IMR-90 (cell line): ENCODE measurements at regions not wholly inside any gene's neighbourhood (a gene's known extent, or its start where the extent isn't known, plus 50 kb on each side); places are given as distances from the start of the nearest gene placed in this dataset.

Experiments used
- ATAC-seq: fragments of 200-7000 bp; cut with Tn5 transposase; 2 replicates; pipeline ENCODE4 v1.9.1; 2020; ENCODE audit warnings: low read depth, mild to moderate bottlenecking, moderate library complexity
- BruUV-seq: library from RNA; stranded (reverse); fragments of 400-500 nt; replicated peaks from 2 replicates; lab custom pipeline; 2021; lab: Mats Ljungman, UMichigan
- CTCF ChIA-PET: fragments of 300-600 bp; formaldehyde crosslinking; extraction: SDS; loops from one replicate; lab custom pipeline; 2021; ENCODE audit warnings: antibody characterized with exemption; lab: Yijun Ruan, JAX
- POLR2A ChIA-PET: fragments of 300-600 bp; sonication (Branson Sonifier 250); formaldehyde crosslinking; loops from one replicate; lab custom pipeline; 2022; ENCODE audit warnings: antibody characterized with exemption; ENCODE audit not compliant: unreplicated experiment; lab: Charles Lee
- DNase-seq: peaks from one replicate; pipeline ENCODE4 v3.0.0; 2013
- H2AFZ ChIP-seq: replicated peaks from 2 replicates; pipeline ENCODE3; 2013; ENCODE audit warnings: low read length, mild to moderate bottlenecking; ENCODE audit not compliant: poor library complexity
- H2AK5ac ChIP-seq: 2 replicates; pipeline ENCODE4 v1.6.1; 2013; ENCODE audit warnings: low read depth, low read length, inconsistent platforms
- H2AK9ac ChIP-seq: replicated peaks from 2 replicates; pipeline ENCODE3; 2013; ENCODE audit warnings: mild to moderate bottlenecking, low read depth, low read length, moderate library complexity; ENCODE audit not compliant: poor library complexity
- H2BK120ac ChIP-seq: 2 replicates; pipeline ENCODE4 v1.6.1; 2013; ENCODE audit warnings: low read depth, low read length, inconsistent platforms
- H2BK15ac ChIP-seq: 3 replicates; pipeline ENCODE4 v1.6.1; 2013; ENCODE audit warnings: low read depth, low read length, inconsistent platforms
- H2BK20ac ChIP-seq: 2 replicates; pipeline ENCODE4 v1.6.1; 2013; ENCODE audit warnings: low read depth, mild to moderate bottlenecking, inconsistent platforms, low read length, moderate library complexity
- H2BK5ac ChIP-seq: 2 replicates; pipeline ENCODE4 v1.6.1; 2013; ENCODE audit warnings: mild to moderate bottlenecking, low read depth, low read length, inconsistent platforms; ENCODE audit not compliant: poor library complexity, severe bottlenecking
- H3K14ac ChIP-seq: replicated peaks from 2 replicates; pipeline ENCODE4 v1.6.1; 2013; ENCODE audit warnings: low read depth, low read length, inconsistent platforms
- H3K18ac ChIP-seq: 2 replicates; pipeline ENCODE4 v1.6.1; 2013; ENCODE audit warnings: low read depth, low read length, control low read depth
- H3K23ac ChIP-seq: 2 replicates; pipeline ENCODE4 v1.6.1; 2013; ENCODE audit warnings: low read depth, low read length, inconsistent platforms
- H3K27ac ChIP-seq: 2 replicates; pipeline ENCODE4 v1.5.1; 2013; ENCODE audit warnings: mild to moderate bottlenecking, control low read depth, low read length; ENCODE audit not compliant: insufficient read depth
- H3K27me3 ChIP-seq: 2 replicates; pipeline ENCODE4 v1.6.1; 2013; ENCODE audit warnings: low read length; ENCODE audit not compliant: control insufficient read depth, insufficient read depth
- H3K36me3 ChIP-seq: 2 replicates; pipeline ENCODE4 v1.6.1; 2013; ENCODE audit warnings: low read length, mixed read lengths; ENCODE audit not compliant: control insufficient read depth, insufficient read depth
- H3K4ac ChIP-seq: 2 replicates; pipeline ENCODE4 v1.6.1; 2013; ENCODE audit warnings: low read depth, low read length, inconsistent platforms
- H3K4me1 ChIP-seq: 2 replicates; pipeline ENCODE4 v1.6.1; 2013; ENCODE audit warnings: low read length, mixed read lengths; ENCODE audit not compliant: control insufficient read depth, insufficient read depth
- H3K4me2 ChIP-seq: 2 replicates; pipeline ENCODE4 v1.6.1; 2013; ENCODE audit warnings: low read depth, mild to moderate bottlenecking, control low read depth, low read length, moderate library complexity
- H3K4me3 ChIP-seq: 2 replicates; pipeline ENCODE4 v1.5.1; 2013; ENCODE audit warnings: low read depth, mild to moderate bottlenecking, control low read depth, low read length, moderate library complexity; ENCODE audit not compliant: insufficient read depth
- H3K56ac ChIP-seq: 2 replicates; pipeline ENCODE4 v1.6.1; 2013; ENCODE audit warnings: low read length, inconsistent platforms; ENCODE audit not compliant: insufficient read depth; ENCODE audit errors: extremely low read depth
- H3K79me1 ChIP-seq, 2 experiments: 2 replicates each; pipeline ENCODE4 v1.6.1; 2013; ENCODE audit warnings: low read length in 2 of 2, inconsistent platforms in 1 of 2, low read depth in 1 of 2
- H3K9ac ChIP-seq: 2 replicates; pipeline ENCODE4 v1.6.1; 2013; ENCODE audit warnings: low read depth, low read length, control low read depth
- H3K9me1 ChIP-seq: 2 replicates; pipeline ENCODE4 v1.6.1; 2013; ENCODE audit warnings: low read length, inconsistent platforms; ENCODE audit not compliant: insufficient read depth
- H3K9me3 ChIP-seq: 2 replicates; pipeline ENCODE4 v1.6.1; 2013; ENCODE audit warnings: low read length; ENCODE audit not compliant: control insufficient read depth, insufficient read depth
- H4K20me1 ChIP-seq: 2 replicates; pipeline ENCODE4 v1.6.1; 2013; ENCODE audit warnings: low read length, inconsistent platforms; ENCODE audit not compliant: insufficient read depth
- H4K5ac ChIP-seq: 2 replicates; pipeline ENCODE4 v1.6.1; 2013; ENCODE audit warnings: mild to moderate bottlenecking, low read depth, low read length, control low read depth
- H4K8ac ChIP-seq, 2 experiments: 2 replicates each; pipeline ENCODE4 v1.6.1; 2013; ENCODE audit warnings: low read depth in 2 of 2, low read length in 2 of 2, control low read depth in 1 of 2, inconsistent platforms in 1 of 2
- H4K91ac ChIP-seq: 2 replicates; pipeline ENCODE4 v1.6.1; 2013; ENCODE audit warnings: low read depth, low read length, inconsistent platforms; ENCODE audit not compliant: insufficient read depth
- CHD1 ChIP-seq: IDR thresholded peaks from 2 replicates; pipeline ENCODE4 v1.6.1; 2012; ENCODE audit warnings: low read depth, low read length, improper control_type of control experiment
- FOS ChIP-seq: fragments of 150-350 bp; IDR thresholded peaks from 2 replicates; pipeline ENCODE4 v1.6.1; 2016; ENCODE audit warnings: low read depth, low read length
- MAFK ChIP-seq: IDR thresholded peaks from 2 replicates; pipeline ENCODE4 v1.6.1; 2012; ENCODE audit warnings: low read depth, low read length, improper control_type of control experiment
- MAZ ChIP-seq: IDR thresholded peaks from 2 replicates; pipeline ENCODE4 v1.6.1; 2012; ENCODE audit warnings: low read depth, mild to moderate bottlenecking, low read length, improper control_type of control experiment, moderate library complexity, borderline replicate concordance
- MXI1 ChIP-seq: IDR thresholded peaks from 2 replicates; pipeline ENCODE4 v1.6.1; 2012; ENCODE audit warnings: low read depth, mild to moderate bottlenecking, low read length, moderate library complexity, borderline replicate concordance
- NFE2L2 ChIP-seq: fragments of 150-350 bp; IDR thresholded peaks from 2 replicates; pipeline ENCODE4 v1.6.1; 2016; ENCODE audit warnings: low read depth, mild to moderate bottlenecking, low read length
- RAD21 ChIP-seq: IDR thresholded peaks from 2 replicates; pipeline ENCODE4 v1.6.1; 2012; ENCODE audit warnings: low read length, improper control_type of control experiment
- RFX5 ChIP-seq: IDR thresholded peaks from 2 replicates; pipeline ENCODE4 v1.8.0; 2012; ENCODE audit warnings: low read depth, mild to moderate bottlenecking, low read length, moderate library complexity
- WGBS, 2 experiments: methylation state at CpG; one replicate each; pipeline versions ENCODE4 v1.1.5 to v1.1.7; 2013; ENCODE audit warnings: missing lambda C conversion rate in 2 of 2; ENCODE audit not compliant: insufficient read length in 1 of 2; ENCODE audit errors: extremely low coverage in 2 of 2; 5-methylcytosine and 5-hydroxymethylcytosine counted together
- dilution Hi-C: fragments of 300-500 bp; cut with HindIII; formaldehyde crosslinking; loops from one replicate; pipeline ENCODE4 v1.14.3; 2018; ENCODE audit warnings: low sequenced_read_pairs; ENCODE audit not compliant: unreplicated experiment
- in situ Hi-C: fragments of 300-500 bp; cut with MboI; formaldehyde crosslinking; loops from 3 replicates; pipeline ENCODE4 v1.14.3; 2019; ENCODE audit warnings: low sequenced_read_pairs, inconsistent platforms, mixed read lengths
- intact Hi-C: fragments of 100-400 bp; cut with micrococcal nuclease; formaldehyde crosslinking; loops from 2 replicates; pipeline ENCODE4 v1.10.0; 2022
- TF ChIP-seq, protein P1 (sequence below): fragments of 150-350 bp; IDR thresholded peaks from 2 replicates; pipeline ENCODE4 v1.6.1; 2016; ENCODE audit warnings: low read depth, mild to moderate bottlenecking, low read length, moderate library complexity, borderline replicate concordance
- TF ChIP-seq, protein P2 (sequence below): conservative IDR thresholded peaks from 2 replicates; pipeline ENCODE4 v1.5.1; 2012; ENCODE audit warnings: mild to moderate bottlenecking, low read depth, low read length, improper control_type of control experiment
- TF ChIP-seq, protein P3 (sequence below): fragments of 150-350 bp; IDR thresholded peaks from 2 replicates; pipeline ENCODE4 v1.6.1; 2017; ENCODE audit warnings: mild to moderate bottlenecking, antibody characterized with exemption, low read length, low read depth

DNA sequence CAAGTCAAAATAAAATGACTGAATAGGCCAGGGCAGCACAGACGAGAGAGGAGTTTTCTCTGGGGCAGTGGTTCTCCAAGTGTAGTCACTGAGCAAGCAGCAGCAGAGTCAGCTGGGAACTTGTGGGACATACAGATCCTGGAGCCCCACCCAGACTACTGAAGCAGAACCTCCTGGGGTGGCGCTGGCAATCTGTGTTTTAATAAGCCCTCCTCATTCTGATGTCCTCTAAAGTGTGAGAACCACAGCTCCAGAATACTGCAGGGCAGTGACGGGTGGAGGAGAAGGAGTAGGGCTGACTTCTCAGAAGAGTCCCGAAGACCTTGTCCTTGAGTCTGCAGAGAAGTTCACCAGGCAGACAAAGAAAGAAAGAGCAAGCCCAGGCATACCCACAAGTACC is 251.3 kb upstream of the HES1 start:
- in situ Hi-C loops: no loop called here
- Histone ChIP-seq H3K4me3 (no peak overlapping the region), H2AFZ (no peak overlapping the region), H3K27me3 (peaks cover 15% of the 10 kb centered on the region), H2BK20ac (no peak overlapping the region), H4K8ac (no peak overlapping the region), H3K79me1 (no peaks in the 10 kb centered on the region), H2BK5ac (no peak overlapping the region), H3K27ac (no peak overlapping the region), H2AK9ac (no peak overlapping the region), H3K9ac (no peak overlapping the region), H2BK120ac (no peak overlapping the region), H3K4ac (no peak overlapping the region), H3K4me1 (no peaks in the 10 kb centered on the region), H3K56ac (no peak overlapping the region), H3K23ac (no peak overlapping the region), H4K20me1 (no peaks in the 10 kb centered on the region), H3K18ac (no peak overlapping the region), H3K4me2 (no peak overlapping the region), H3K9me3 (no peaks in the 10 kb centered on the region), H3K36me3 (no peaks in the 10 kb centered on the region), H3K9me1 (no peaks in the 10 kb centered on the region), H2BK15ac (no peak overlapping the region), H4K5ac (no peak overlapping the region), H3K14ac (no peak overlapping the region), H2AK5ac (no peak overlapping the region), H4K91ac (no peak overlapping the region)
- POLR2A ChIA-PET: no interaction called here
- BruUV-seq: no TSS peak
- ATAC-seq (no peak), DNase-seq (no peak)
- dilution Hi-C loops: no loop called here
- 71% methylated on average over 1 of the region's 4 CpGs; no CpG with 5 or more reads in 1 of the 2 experiments for WGBS, 2 experiments
- TF ChIP-seq CHD1 (no peak), MXI1 (no peak), RAD21 (no peak), RFX5 (no peak), MAZ (no peak), FOS (no peak), MAFK (no peak), NFE2L2 (no peak)
- TF ChIP-seq, protein P1, sequence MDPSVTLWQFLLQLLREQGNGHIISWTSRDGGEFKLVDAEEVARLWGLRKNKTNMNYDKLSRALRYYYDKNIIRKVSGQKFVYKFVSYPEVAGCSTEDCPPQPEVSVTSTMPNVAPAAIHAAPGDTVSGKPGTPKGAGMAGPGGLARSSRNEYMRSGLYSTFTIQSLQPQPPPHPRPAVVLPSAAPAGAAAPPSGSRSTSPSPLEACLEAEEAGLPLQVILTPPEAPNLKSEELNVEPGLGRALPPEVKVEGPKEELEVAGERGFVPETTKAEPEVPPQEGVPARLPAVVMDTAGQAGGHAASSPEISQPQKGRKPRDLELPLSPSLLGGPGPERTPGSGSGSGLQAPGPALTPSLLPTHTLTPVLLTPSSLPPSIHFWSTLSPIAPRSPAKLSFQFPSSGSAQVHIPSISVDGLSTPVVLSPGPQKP: no peak
- TF ChIP-seq, protein P2, sequence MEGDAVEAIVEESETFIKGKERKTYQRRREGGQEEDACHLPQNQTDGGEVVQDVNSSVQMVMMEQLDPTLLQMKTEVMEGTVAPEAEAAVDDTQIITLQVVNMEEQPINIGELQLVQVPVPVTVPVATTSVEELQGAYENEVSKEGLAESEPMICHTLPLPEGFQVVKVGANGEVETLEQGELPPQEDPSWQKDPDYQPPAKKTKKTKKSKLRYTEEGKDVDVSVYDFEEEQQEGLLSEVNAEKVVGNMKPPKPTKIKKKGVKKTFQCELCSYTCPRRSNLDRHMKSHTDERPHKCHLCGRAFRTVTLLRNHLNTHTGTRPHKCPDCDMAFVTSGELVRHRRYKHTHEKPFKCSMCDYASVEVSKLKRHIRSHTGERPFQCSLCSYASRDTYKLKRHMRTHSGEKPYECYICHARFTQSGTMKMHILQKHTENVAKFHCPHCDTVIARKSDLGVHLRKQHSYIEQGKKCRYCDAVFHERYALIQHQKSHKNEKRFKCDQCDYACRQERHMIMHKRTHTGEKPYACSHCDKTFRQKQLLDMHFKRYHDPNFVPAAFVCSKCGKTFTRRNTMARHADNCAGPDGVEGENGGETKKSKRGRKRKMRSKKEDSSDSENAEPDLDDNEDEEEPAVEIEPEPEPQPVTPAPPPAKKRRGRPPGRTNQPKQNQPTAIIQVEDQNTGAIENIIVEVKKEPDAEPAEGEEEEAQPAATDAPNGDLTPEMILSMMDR: no peak
- TF ChIP-seq, protein P3, sequence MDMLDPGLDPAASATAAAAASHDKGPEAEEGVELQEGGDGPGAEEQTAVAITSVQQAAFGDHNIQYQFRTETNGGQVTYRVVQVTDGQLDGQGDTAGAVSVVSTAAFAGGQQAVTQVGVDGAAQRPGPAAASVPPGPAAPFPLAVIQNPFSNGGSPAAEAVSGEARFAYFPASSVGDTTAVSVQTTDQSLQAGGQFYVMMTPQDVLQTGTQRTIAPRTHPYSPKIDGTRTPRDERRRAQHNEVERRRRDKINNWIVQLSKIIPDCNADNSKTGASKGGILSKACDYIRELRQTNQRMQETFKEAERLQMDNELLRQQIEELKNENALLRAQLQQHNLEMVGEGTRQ: no peak
- CTCF ChIA-PET: no interaction called here
- intact Hi-C loops: no loop called here
